Upper lobe of right lung (tissue), 1 donor: ENCODE measurements at regions not wholly inside any gene's neighbourhood (a gene's known extent, or its start where the extent isn't known, plus 50 kb on each side); places are given as distances from the start of the nearest gene placed in this dataset.

Experiments
- ATAC-seq: fragments of 200-7000 bp; cut with Tn5 transposase; one replicate; pipeline ENCODE4 v1.9.1; 2020; ENCODE audit warnings: mild to moderate bottlenecking, moderate library complexity
- DNase-seq: peaks from one replicate; pipeline ENCODE4 v3.0.0-alpha.2; 2020
- H3K27ac ChIP-seq: fragments of 200-600 bp; one replicate; pipeline ENCODE4 v1.8.0; 2022
- H3K27me3 ChIP-seq: fragments of 200-600 bp; one replicate; pipeline ENCODE4 v1.8.0; 2022; ENCODE audit warnings: mild to moderate bottlenecking
- H3K36me3 ChIP-seq: fragments of 200-600 bp; one replicate; pipeline ENCODE4 v1.8.0; 2022
- H3K4me1 ChIP-seq: fragments of 200-600 bp; one replicate; pipeline ENCODE4 v1.8.0; 2022
- H3K4me3 ChIP-seq: fragments of 200-600 bp; one replicate; pipeline ENCODE4 v1.8.0; 2022; ENCODE audit warnings: mild to moderate bottlenecking
- H3K9me3 ChIP-seq: fragments of 200-600 bp; one replicate; pipeline ENCODE4 v1.8.0; 2022
- CTCF ChIP-seq: fragments of 200-600 bp; IDR thresholded peaks from one replicate; pipeline ENCODE4 v1.8.0; 2022; ENCODE audit warnings: antibody characterized with exemption
- intact Hi-C: fragments of 100-400 bp; cut with DNase I; formaldehyde crosslinking; loops from one replicate; pipeline ENCODE4 v1.11.0; 2022
- donor health status: DM: no; HTN: yes; CAD: no; lungs with severe emphysema.

- H3K9me3 ChIP-seq, result no peaks in the 10 kb centered on the region
- no peak for DNase-seq
- no peak overlapping the region for H3K4me3 ChIP-seq
- no peaks in the 10 kb centered on the region for H3K4me1 ChIP-seq
- intact Hi-C loops, result no loop called here
- TF ChIP-seq CTCF, result no peak
- no peak for ATAC-seq
- no peaks in the 10 kb centered on the region for H3K27me3 ChIP-seq
- H3K36me3 ChIP-seq, result no peaks in the 10 kb centered on the region
- no peak overlapping the region for H3K27ac ChIP-seq
Measured at GRCh38 chr5:158473016-158473635, 614.2 kb upstream of the CLINT1 start.

- Histone ChIP-seq H3K27ac (no peak overlapping the region), H3K27me3 (no peaks in the 10 kb centered on the region), H3K4me1 (no peaks in the 10 kb centered on the region), H3K4me3 (no peak overlapping the region), H3K9me3 (no peaks in the 10 kb centered on the region), H3K36me3 (no peaks in the 10 kb centered on the region)
- ATAC-seq, result no peak
- TF ChIP-seq CTCF, result no peak
- intact Hi-C loops, result no loop called here
- DNase-seq, result no peak
Measured at GRCh38 chr5:158471535-158471924, 612.6 kb upstream of the CLINT1 start.

DNA sequence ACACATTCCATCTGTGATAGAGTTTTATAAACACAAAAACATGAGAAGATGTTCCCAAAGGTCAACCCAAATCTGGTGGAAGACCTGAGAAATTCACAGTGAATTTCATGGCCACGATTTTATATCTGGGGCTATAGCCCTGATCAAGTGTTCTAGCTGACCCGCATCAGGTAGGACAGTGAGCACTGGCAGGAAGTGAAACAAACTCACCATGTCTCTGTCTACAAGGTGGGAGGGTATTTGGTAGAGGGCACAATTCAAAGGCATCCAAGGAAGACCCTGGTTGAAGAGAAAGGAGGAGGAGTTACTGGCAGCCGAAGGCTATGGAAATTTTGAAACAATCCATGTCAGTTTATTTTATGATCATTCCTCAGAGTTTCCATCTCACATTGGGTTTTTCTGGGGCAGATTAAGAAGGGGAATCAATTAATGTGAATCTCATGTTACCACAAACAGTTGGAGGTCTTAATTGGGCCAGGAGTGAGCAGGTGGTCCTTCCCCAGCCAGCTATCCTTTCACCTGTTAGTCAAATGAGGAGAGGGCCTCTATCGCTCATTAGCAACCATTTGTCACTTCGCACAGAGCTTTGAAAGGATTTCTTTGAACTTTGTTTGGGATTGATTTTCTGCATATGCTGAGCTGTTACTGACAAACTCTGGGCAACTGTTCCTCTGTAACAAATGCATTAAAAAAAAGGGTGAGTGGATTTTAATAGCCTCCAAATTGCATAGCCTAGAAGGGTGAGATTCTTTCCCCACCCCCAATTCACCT lies 612.0 kb upstream of the CLINT1 start:
- ATAC-seq, result no peak
- H3K4me3 ChIP-seq, result no peak overlapping the region
- DNase-seq, result no peak
- intact Hi-C loops, result no loop called here
- no peaks in the 10 kb centered on the region for H3K4me1 ChIP-seq
- H3K36me3 ChIP-seq, result no peaks in the 10 kb centered on the region
- H3K27me3 ChIP-seq, result no peaks in the 10 kb centered on the region
- no peaks in the 10 kb centered on the region for H3K9me3 ChIP-seq
- no peak for TF ChIP-seq CTCF
- H3K27ac ChIP-seq, result no peak overlapping the region

DNA sequence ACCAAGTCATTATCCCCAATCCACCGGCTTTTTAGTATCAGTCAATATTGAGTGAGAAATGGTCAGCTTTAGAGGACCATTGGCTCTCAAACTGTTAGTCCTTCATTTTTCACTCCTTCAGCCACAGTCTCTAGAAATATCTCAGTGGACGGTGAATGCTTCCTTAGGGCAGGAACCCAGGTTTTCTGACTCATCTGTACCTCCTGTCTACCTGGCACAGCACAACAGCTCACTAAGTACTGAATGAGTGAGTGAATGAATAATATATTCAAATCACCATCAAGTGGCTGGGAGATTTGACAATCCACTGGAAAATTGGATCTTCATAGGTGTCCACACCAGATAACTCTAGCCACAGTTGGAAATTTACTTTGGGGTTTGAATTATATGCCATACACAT lies 609.5 kb upstream of the CLINT1 start:
- no peaks in the 10 kb centered on the region for H3K27me3 ChIP-seq
- no peak for DNase-seq
- intact Hi-C loops, result no loop called here
- no peak overlapping the region for H3K27ac ChIP-seq
- peaks cover 7% of the 10 kb centered on the region for H3K4me1 ChIP-seq
- no peak overlapping the region for H3K4me3 ChIP-seq
- no peaks in the 10 kb centered on the region for H3K36me3 ChIP-seq
- no peak for ATAC-seq
- no peak for TF ChIP-seq CTCF
- no peaks in the 10 kb centered on the region for H3K9me3 ChIP-seq

DNA sequence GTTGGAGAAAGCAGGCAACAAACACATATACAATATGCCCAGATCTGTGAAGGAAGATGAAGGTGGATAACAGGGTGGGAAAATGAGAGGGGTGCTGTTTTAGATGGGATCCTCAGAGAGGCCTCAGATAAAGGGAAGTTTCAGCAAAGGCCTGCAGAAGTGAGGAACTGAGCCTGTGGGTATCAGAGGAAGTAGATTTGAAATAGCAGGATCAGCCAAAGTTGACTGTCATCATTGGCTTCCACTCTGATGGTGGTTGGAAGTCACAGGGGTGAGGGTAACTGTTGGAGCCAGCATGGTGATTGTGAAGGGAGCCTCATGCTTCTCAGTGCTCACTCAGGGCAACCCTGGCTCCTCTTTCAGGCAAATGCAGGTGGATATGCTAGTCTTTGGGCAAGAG lies 607.2 kb upstream of the CLINT1 start:
- Histone ChIP-seq H3K9me3 (no peaks in the 10 kb centered on the region), H3K36me3 (no peaks in the 10 kb centered on the region), H3K27me3 (no peaks in the 10 kb centered on the region), H3K4me1 (peaks cover 7% of the 10 kb centered on the region), H3K27ac (no peak overlapping the region), H3K4me3 (no peak overlapping the region)
- intact Hi-C loops, result no loop called here
- ATAC-seq (peak; percentile 70), DNase-seq (no peak)
- TF ChIP-seq CTCF, result no peak
